GM21737 (cell line): ENCODE measurements at regions not wholly inside any gene's neighbourhood (a gene's known extent, or its start where the extent isn't known, plus 50 kb on each side); places are given as distances from the start of the nearest gene placed in this dataset.
"Not testable (repeated sequence)": the region's sequence is repeated elsewhere in the genome, so short reads cannot be mapped to it uniquely, and the experiment has no call there.

Experiments
- ATAC-seq: cut with Tn5 transposase; IDR thresholded peaks from one replicate; pipeline ENCODE4 v1.9.1; 2021; ENCODE audit warnings: mild to moderate bottlenecking, moderate library complexity; ENCODE audit not compliant: unreplicated experiment

DNA sequence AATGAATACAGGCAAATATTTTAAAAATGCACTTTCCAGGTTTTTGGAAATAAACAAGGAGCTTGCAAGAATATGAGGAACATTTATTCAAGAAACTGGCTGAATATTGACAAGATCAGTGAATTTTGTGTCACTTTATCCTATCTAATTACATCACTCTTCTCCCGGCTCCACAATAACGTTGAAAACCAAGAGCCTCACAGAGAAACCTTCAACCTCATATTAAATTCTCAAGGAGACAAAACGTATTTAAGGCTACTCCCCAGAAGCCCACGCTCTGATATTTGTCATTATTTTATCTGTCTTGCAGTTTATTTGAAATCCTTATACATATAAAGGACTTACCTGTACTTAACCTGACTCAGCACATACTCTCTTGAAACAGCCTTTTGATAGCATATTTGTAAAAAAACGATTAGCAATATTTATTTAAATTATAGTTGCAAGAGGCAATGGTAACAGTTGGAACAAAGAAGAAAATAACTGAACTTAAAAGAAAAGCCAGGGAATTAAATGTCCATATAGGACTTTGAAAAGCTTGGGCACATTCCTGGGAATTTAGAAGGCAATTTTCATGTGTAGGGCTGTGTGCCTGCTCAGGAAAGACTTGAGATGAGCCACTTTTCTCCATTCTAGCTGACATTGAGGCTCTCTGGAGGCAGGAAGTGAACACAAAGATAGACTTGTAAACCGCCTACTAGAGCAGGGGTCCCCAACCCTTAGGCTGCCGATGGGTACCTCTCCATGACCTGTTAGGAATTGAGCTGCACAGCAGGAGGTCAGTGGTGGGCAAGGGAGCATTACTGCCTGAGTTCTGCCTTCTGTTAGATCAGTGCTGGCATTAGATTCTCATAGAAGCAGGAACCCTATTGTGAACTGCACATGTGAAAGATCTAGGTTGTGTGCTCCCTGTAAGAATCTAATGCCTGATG lies 636.4 kb downstream of the SLC16A7 start:
- no peak for ATAC-seq

DNA sequence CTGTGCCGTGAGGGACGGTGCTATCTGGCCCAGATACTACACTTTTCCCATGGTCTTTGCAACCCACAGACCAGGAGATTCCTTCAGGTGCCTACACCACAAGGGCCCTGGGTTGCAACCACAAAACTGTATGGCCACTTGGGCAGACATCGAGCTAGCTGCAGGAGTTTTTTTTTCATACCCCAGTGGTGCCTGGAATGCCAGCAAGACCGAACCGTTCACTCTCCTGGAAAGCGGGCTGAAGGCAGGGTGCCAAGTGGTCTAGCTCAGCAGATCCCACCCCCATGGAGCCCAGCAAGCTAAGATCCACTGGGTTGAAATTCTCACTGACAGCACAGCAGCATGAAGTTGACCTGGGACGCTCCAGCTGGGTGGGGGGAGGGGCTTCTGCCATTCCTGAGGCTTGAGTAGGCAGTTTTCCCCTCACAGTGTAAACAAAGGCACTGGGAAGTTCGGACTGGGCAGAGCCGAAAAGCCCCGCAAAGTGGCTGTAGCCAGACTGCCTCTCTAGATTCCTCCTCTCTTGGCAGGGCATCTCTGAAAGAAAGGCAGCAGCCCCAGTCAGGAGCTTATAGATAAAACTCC lies 638.9 kb downstream of the SLC16A7 start:
- not testable (repeated sequence) for ATAC-seq

DNA sequence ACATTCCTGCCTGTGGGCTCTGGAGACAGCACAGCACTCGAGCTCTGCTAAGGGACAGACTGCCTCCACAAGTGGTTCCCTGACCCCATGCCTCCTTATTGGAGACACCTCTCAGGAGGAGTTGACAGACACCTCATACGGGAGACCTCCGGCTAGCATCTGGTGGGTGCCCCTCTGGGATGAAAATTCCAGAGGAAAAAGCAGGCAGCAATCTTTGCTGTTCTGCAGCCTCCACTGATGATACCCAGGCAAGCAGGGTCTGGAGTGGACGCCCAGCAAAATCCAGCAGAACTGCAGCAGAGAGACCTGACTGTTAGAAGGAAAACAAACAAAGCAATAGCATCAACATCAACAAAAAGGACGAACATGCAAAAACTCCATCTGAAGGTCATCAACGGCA lies 639.4 kb downstream of the SLC16A7 start:
- ATAC-seq: no peak

DNA sequence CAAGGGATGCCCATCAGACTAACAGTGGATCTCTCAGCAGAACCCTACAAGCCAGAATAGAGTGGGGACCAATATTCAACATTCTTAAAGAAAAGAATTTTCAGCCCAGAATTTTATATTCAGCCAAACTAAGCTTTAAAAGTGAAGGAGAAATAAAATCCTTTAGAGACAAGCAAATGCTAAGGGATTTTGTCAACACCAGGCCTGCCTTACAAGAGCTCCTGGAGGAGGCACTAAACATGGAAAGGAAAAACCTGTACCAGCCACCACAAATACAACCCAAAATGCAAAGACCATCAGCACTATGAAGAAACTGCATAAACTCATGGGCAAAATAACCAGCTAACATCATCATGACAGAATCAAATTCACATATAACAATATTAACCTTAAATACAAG lies 640.6 kb downstream of the SLC16A7 start:
- not testable (repeated sequence) for ATAC-seq

DNA sequence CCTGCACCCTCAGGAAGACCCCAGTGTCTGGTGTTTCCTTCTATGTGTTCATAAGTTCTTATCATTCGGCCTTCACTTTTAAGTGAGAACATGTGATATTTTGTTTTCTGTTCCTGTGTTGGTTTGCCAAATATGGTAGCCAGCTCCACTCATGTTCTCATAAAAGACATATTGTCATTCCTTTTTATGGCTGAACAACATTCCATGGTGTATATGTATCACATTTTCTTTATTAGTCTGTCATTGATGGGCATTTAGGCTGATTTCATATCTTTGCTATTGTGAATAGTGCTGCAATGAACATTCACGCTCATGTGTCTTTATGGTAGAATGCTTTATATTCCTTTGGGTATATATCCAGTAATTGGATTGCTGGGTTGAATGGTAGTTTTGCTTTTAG lies 645.1 kb downstream of the SLC16A7 start:
- no peak for ATAC-seq

DNA sequence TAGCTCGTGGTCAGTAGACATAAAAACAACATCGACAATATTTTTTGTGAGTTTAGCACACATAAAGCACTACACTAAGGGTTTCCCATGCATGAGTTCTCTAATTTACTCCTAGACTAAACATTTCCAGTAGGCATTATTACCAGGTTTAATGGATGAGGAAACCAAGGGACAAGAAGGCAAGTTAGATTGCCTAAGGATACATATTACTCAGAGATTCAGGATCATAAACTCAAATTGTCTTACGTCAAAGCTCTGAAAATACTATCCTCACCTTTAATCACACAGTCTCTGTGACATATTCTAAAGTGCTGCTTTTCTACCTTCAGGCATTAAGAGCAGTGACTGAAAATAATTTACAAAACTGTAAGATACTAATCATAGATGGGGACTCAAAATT lies 655.3 kb downstream of the SLC16A7 start:
- ATAC-seq: no peak

DNA sequence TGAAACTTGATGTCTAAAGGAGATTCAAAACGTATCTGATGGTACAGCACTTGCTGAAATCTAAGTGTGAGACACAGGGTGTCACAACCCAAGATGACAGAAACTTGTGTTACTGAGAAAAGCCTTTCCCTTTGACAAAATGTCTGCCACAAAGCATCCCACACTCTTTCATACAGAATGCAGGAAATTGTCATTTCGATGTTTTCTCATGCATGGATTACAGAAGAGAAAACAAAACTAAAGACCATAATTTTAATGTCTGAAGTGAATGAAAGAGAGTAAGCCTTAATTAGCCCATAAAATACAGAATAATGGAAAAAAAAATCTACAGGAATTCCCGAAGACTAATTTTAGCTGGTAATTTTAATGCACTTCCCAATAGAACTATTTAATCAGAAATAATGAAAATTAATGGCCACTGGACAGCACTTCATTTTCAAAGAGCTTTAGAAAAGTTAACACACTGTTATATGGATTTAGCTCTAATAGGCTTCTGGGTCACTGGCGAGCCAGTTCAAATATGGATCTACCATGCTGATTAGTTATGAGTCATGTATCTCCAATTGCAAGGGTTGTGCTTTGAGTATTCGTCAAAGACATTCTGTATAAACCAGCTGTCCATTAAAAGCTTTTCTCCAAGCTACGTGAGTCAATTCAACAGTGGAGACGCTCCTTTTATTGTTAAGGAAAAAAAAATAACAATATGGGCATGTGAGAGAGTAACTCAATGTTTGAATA lies 656.7 kb downstream of the SLC16A7 start:
- ATAC-seq: no peak

DNA sequence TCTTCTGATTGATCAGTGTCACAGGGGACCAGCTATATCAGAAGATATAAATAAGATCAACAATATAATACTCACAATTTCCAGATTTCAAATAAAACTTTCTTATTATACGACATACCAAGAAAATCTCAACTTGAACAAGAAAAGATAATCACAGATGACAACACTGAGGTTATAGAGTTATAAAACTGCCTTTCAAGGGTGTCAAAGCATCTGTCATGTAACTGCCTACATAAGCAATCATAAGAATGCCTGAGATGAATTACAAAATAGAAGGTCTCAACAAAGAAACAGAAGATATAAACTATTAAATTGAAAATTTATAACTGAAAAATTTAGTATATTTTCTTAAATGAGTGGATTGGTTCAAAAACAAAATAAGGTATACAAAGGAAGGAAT lies 659.2 kb downstream of the SLC16A7 start:
- ATAC-seq: no peak

DNA sequence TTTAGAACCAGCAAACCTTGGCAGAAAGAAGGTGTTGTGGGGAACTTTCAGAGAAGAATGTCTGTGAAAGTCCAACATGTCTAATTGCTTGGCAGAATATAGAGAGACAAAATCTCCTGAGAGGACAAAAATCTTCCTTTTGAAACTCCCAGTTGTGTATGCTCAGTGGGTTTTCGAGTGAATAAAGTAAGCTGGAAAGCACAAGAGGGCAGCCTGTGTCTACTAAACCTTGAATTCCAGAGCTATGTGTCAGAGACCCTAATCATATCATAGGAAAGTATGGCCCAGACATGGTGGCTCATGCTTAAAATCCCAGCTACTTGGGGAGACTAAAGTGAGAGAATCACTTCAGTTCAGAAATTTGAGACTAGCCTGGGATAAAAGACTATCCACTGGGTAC lies 661.2 kb downstream of the SLC16A7 start:
- no peak for ATAC-seq

DNA sequence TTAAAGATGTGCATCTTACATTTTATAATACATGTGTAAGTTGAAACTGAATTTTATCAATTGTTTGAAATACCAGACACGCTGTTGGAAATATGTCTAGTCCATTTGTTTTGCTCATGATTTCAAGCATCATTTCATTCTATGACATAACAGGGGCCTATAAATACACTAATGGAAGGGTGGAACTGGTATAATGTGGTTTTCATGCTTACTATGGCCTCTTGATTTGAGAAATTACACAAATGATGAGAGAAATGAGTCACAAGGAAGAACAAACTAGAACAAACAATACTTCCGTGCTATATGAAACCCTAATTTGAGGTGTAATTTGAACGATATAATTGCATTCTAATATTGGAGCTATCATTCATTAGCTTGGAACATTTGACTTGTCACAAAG lies 663.4 kb downstream of the SLC16A7 start:
- no peak for ATAC-seq

DNA sequence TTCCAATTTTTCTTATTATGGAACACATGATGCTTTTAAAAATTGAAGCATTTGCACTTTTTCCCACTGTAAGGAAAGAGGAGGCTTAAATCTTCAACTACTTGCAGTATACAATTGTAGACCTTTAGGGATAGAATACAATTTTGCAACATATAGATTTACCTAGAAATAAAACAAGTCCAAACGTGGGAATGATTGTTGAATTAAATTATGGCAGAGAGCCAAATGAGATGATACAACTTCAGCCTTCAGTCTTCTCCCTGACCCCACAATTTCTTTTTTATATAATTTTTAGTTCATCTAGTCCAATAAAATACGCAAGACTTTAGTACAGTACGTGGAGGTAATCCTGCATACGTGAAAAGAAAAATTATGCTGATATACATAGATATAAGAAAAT lies 666.5 kb downstream of the SLC16A7 start:
- ATAC-seq: no peak

DNA sequence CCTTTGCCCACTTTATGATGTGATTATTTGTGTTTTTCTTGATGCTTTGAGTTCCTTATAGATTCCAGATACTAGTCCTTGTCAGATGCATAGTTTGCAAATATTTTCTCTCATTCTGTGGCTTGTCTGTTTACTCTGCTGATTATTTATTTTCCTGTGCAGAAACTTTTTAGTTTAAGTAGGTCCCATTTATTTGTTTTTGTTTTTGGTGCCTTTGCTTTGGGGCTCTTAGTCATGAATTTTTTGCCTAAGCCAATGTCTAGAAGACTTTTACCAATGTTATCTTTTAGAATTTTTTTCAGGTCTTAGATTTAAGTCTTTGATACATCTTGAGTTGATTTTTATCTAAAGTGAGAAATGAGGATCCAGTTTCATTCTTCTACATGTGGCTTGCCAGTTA lies 667.3 kb downstream of the SLC16A7 start:
- no peak for ATAC-seq

DNA sequence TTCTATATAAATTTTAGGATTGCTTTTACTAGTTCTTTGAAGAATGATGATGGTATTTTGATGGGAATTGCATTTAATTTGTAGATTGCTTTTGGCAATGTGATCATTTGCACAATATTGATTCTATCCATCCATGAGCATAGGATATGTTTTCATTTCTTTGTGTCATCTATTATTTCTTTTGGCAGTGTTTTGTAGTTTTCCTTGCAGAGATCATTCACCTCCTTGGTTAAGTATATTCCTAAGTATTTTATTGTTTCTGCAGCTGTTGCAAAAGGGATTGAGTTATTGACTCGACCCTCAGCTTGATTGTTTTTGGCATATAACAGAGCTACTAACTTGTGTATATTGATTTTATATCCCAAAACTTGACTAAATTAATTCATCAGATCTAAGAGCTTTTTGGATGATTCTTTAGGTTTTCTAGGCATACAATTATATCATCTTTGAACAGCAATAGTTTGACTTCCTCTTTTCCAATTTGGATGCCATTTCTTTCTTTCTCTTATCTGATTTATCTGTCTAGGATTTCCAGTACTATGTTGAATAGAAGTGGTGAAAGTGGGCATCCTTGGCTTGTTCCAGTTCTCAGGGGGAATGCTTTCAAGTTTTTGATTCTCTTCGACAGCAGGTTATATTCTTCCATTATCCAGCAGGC lies 668.1 kb downstream of the SLC16A7 start:
- no peak for ATAC-seq

DNA sequence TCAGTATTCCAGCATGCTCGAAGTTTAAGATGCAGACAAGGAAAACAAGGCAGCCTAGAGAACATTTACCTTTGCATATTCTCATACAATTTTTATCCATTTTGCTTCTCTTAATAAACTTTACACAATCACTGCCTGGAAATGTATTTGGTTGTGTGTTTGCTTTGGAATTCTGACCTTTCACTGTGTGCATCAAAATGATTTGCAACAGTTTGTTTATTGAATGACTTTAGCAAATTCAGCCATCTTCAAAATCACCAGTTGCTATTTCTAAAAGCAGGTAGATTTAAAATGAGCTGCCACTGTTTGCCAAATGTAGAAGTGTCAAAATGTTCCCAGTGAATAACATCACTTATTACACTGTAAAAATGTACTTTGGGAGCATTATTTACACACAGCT lies 669.9 kb downstream of the SLC16A7 start:
- no peak for ATAC-seq

DNA sequence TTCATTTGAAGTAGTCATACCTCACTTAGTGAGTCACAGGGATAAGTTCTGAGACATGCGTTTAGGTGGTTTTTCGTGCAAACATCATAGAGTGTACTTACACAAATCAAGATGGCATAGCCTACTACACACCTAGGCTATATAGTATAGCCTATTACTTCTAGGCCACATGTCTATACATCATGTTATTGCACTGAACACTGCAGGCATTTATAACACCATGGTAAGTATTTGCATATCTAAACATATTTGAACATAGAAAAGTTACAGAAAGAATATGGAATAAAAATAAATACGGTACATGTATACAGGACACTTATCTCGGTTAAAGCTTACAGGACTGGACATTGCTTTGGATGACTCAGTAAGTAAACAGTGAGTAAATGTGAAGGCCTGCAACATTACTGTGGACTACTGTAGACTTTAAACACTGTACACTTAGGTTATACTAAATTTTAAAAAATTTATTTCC lies 670.6 kb downstream of the SLC16A7 start:
- no peak for ATAC-seq

DNA sequence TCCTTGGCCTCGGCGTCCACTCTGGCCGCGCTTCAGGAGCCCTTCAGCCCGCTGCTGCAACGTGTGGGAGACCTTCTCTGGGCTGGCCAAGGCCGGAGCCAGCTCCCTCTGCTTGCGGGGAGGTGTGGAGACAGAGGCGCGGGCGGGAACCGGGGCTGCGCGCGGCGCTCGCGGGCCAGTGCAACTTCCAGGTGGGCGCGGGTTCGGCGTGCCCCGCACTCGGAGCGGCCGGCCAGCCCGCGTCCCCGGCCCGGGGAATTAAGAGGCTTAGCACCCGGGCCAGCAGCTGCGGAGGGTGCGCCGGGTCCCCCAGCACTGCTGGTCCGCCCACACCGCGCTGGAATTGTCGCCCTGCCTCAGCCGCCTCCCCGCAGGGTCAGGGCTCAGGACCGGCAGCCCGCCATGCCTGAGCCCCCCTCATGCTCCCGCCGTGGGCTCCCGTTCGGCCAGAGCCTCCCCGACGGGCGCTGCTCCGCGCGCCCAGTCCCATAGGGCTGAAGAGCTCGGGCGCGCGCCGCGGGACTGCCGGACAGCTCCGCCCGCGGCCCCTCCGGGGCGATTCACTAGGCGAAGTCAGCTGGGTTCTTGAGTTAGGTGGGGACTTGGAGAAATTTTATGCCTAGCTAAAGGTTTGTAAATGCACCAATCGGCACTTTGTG lies 673.9 kb downstream of the SLC16A7 start:
- ATAC-seq: no peak

DNA sequence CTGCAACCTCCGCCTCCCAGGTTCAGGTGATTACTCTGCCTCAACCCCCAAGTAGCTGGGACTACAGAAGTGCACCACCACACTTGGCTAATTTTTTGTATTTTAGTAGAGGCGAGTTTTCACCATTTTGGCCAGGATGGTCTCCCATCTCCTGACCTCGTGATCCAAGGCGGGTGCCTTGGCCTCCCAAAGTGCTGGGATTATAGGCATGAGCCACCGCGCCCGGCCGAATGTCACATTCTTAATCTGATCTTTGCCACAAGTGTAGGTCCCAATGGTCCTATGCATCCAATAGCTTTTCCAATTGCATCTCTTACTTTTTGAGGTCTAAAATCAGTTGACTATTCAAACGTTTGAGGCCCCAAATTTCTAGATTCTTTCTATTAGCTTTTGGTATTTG lies 676.0 kb downstream of the SLC16A7 start:
- ATAC-seq: no peak

DNA sequence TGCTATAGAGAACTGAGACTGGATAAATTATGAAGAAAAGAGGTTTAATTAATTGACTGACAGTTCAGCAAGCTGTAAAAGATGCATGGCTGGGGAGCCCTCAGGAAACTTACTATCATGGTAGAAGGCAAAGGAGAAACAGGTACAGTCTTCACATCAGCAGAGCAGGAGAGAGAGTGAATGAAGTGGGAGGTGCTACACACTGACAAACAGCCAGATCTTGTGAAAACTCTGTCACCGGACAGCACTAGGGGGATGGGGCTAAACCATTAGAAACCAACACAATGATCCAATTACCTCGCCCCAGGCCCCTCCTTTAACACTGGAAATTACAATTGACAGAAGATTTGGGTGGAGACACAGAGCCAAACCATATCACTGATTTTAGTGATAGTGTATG lies 682.4 kb downstream of the SLC16A7 start:
- no peak for ATAC-seq

DNA sequence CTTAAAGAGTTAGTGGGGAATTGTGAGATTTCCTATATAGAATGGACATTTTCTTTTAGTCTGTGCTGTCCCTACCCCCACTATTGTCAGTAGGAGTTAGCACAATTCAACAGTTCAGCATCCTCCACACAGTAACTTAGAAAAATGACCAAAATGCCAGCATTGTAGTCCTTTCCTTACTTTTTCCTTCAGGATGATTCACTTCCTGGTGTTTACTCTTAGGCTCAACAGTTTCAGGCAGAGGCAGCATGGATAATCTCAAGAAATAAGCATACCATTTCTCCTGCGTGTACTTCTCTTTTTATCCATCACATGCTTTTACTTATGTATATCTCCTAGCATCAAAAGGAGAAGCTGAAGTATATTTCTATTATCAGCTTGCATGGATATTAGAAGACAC lies 683.4 kb downstream of the SLC16A7 start:
- ATAC-seq: no peak

DNA sequence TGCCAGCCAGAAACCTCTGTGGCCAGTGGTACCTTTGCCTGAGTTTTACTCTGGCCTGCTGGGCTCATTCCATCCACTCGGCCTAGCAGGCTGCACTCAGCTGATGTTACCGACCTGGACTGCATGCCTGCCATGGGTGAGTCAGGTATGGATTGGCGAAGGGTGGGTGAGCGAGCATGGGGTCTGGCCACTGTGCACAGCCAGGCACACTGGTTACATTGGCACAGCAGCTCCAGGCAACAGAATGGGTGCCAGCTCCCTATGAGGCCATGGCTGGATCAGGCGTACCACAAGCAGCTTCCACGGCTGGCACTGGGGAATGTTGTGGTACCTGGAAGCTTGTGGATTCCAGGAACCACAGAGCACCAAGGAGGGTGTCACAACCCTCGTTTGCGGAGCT lies 685.7 kb downstream of the SLC16A7 start:
- no peak for ATAC-seq

DNA sequence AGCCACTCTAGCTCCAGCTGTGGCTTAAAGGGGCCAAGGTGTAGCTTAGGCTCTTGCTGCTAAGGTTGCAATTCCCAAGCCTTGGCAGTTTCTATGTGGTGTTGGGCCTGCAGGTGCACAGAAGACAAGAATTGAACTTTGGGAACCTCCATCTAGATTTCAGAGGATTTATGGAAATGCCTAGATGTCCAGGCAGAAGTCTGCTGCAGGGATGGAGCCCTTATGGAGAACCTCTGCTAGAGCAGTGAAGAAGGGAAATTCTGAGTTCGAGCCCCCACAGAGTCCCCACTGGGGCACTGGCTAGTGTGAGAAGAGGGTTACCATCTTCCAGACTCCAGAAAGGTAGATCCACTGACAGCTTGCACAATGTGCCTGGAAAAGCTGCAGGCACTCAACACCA lies 694.7 kb downstream of the SLC16A7 start:
- no peak for ATAC-seq
